ENCODE measurements at regions not wholly inside any gene's neighbourhood (a gene's known extent, or its start where the extent isn't known, plus 50 kb on each side); places are given as distances from the start of the nearest gene placed in this dataset.

- ChIA-PET CTCF (no interaction called here), POLR2A (no interaction called here)
- no TSS peak for BruUV-seq (replicated peaks)
- Histone ChIP-seq H3K4me3 (ENCODE audit: low read depth in 2 of 2, low read length in 2 of 2) (no peak overlapping the region), H3K9me3 (ENCODE audit: control insufficient read depth, insufficient read depth, low read depth, low read length) (no peaks in the 10 kb centered on the region), H3K27me3 (ENCODE audit: control insufficient read depth, insufficient read depth, low read length) (0 out of 2 replicates have a peak, but pooled peaks cover 3% of the 10 kb centered on the region), H3K36me3 (ENCODE audit: control insufficient read depth, insufficient read depth, low read length) (no peaks in the 10 kb centered on the region), H3K4me1 (ENCODE audit: control insufficient read depth, insufficient read depth, low read length) (no peaks in the 10 kb centered on the region), H3K27ac (ENCODE audit: low read length) (no peak overlapping the region)
- in situ Hi-C loops (cut with HindIII; ENCODE audit: low pct_unique_long_range_greater_than_20kb, low sequenced_read_pairs): no loop called here
- no peak for ATAC-seq
- TF ChIP-seq POLR2AphosphoS5 (IDR thresholded peaks at IDR 0.05; ENCODE audit: low read depth, low read length): no peak
- TF ChIP-seq TCF7L2 (IDR thresholded peaks at IDR 0.05; ENCODE audit: low read depth, low read length): no peak
- TF ChIP-seq SIN3A (IDR thresholded peaks at IDR 0.05; ENCODE audit: borderline replicate concordance, insufficient read depth, low read depth, low read length): no peak
- TF ChIP-seq REST (IDR thresholded peaks at IDR 0.05; ENCODE audit: insufficient read depth in 1 of 2, low read depth in 2 of 2, low read length in 1 of 2): no peak
- no peak for TF ChIP-seq CTCF (IDR thresholded peaks at IDR 0.05)
- intact Hi-C loops (cut with micrococcal nuclease; ENCODE audit: unreplicated experiment): no loop called here
- DNase-seq (ENCODE audit: low read depth, low spot score): no peak
Measured at GRCh38 chr11:116232364-116232828, 540.4 kb downstream of the BUD13 start.

GRCh38 chr11:116231543-116231942 lies 541.2 kb downstream of the BUD13 start:
- in situ Hi-C loops (cut with HindIII; ENCODE audit: low pct_unique_long_range_greater_than_20kb, low sequenced_read_pairs) (no loop called here), intact Hi-C loops (cut with micrococcal nuclease; ENCODE audit: unreplicated experiment) (no loop called here)
- Histone ChIP-seq H3K9me3 (ENCODE audit: control insufficient read depth, insufficient read depth, low read depth, low read length) (no peaks in the 10 kb centered on the region), H3K36me3 (ENCODE audit: control insufficient read depth, insufficient read depth, low read length) (no peaks in the 10 kb centered on the region), H3K27me3 (ENCODE audit: control insufficient read depth, insufficient read depth, low read length) (0 out of 2 replicates have a peak, but pooled peaks cover 3% of the 10 kb centered on the region), H3K4me1 (ENCODE audit: control insufficient read depth, insufficient read depth, low read length) (no peaks in the 10 kb centered on the region), H3K4me3 (ENCODE audit: low read depth in 2 of 2, low read length in 2 of 2) (no peak overlapping the region), H3K27ac (ENCODE audit: low read length) (no peak overlapping the region)
- TF ChIP-seq POLR2AphosphoS5 (IDR thresholded peaks at IDR 0.05; ENCODE audit: low read depth, low read length) (no peak), SIN3A (IDR thresholded peaks at IDR 0.05; ENCODE audit: borderline replicate concordance, insufficient read depth, low read depth, low read length) (no peak), REST (IDR thresholded peaks at IDR 0.05; ENCODE audit: insufficient read depth in 1 of 2, low read depth in 2 of 2, low read length in 1 of 2) (no peak), CTCF (IDR thresholded peaks at IDR 0.05) (no peak), TCF7L2 (IDR thresholded peaks at IDR 0.05; ENCODE audit: low read depth, low read length) (no peak)
- ChIA-PET CTCF (no interaction called here), POLR2A (no interaction called here)
- BruUV-seq (replicated peaks): no TSS peak
- ATAC-seq: no peak
- no peak for DNase-seq (ENCODE audit: low read depth, low spot score)
